MM.1S (cell line): ENCODE measurements at regions not wholly inside any gene's neighbourhood (a gene's known extent, or its start where the extent isn't known, plus 50 kb on each side); places are given as distances from the start of the nearest gene placed in this dataset.

ENCODE experiments used
- DNase-seq: peaks from one replicate; pipeline ENCODE4 v3.0.0-alpha.2; 2015
- H2AFZ ChIP-seq: fragments of 300-600 bp; sonication (generic); 2 replicates; pipeline ENCODE4 v1.6.0; 2016; ENCODE audit warnings: antibody characterized with exemption, low read length
- H3F3A ChIP-seq: fragments of 300-600 bp; sonication (generic); 2 replicates; pipeline ENCODE4 v1.6.1; 2016; ENCODE audit warnings: mild to moderate bottlenecking, antibody characterized with exemption, low read length, moderate library complexity, mixed read lengths; ENCODE audit not compliant: insufficient read depth
- H3K27ac ChIP-seq: fragments of 300-600 bp; sonication (generic); 2 replicates; pipeline ENCODE4 v1.5.1; 2016; ENCODE audit warnings: mild to moderate bottlenecking, low read length
- H3K27me3 ChIP-seq: fragments of 300-600 bp; sonication (generic); replicated peaks from 2 replicates; pipeline ENCODE4 v1.6.0; 2016; ENCODE audit warnings: low read length; ENCODE audit not compliant: insufficient read depth
- H3K36me3 ChIP-seq: fragments of 300-600 bp; sonication (generic); replicated peaks from 2 replicates; pipeline ENCODE4 v1.6.1; 2016; ENCODE audit warnings: mild to moderate bottlenecking, low read length, mixed read lengths; ENCODE audit not compliant: insufficient read depth
- H3K4me1 ChIP-seq: fragments of 300-600 bp; sonication (generic); 2 replicates; pipeline ENCODE4 v1.6.1; 2016; ENCODE audit warnings: low read length, mixed read lengths
- H3K4me2 ChIP-seq: fragments of 300-600 bp; sonication (generic); 2 replicates; pipeline ENCODE4 v1.6.0; 2016; ENCODE audit warnings: low read depth, low read length
- H3K4me3 ChIP-seq: fragments of 300-600 bp; sonication (generic); 2 replicates; pipeline ENCODE4 v1.5.1; 2016; ENCODE audit warnings: low read length, mixed read lengths
- H3K79me2 ChIP-seq: fragments of 300-600 bp; sonication (generic); 2 replicates; pipeline ENCODE4 v1.6.1; 2016; ENCODE audit warnings: mixed run types, low read length, mixed read lengths
- H3K9ac ChIP-seq: fragments of 300-600 bp; sonication (generic); 2 replicates; pipeline ENCODE4 v1.6.1; 2016; ENCODE audit warnings: low read length, mixed read lengths
- H3K9me2 ChIP-seq: fragments of 300-600 bp; sonication (generic); replicated peaks from 2 replicates; pipeline ENCODE4 v1.6.1; 2016; ENCODE audit warnings: mild to moderate bottlenecking, low read length, mixed read lengths; ENCODE audit not compliant: insufficient read depth
- H3K9me3 ChIP-seq: fragments of 300-600 bp; sonication (generic); replicated peaks from 2 replicates; pipeline ENCODE4 v1.6.1; 2016; ENCODE audit warnings: mild to moderate bottlenecking, low read length, mixed read lengths; ENCODE audit not compliant: insufficient read depth
- H4K20me1 ChIP-seq: fragments of 300-600 bp; sonication (generic); 2 replicates; pipeline ENCODE4 v1.6.1; 2016; ENCODE audit warnings: mild to moderate bottlenecking, low read length, moderate library complexity, mixed read lengths; ENCODE audit not compliant: insufficient read depth
- CTCF ChIP-seq: fragments of 300-600 bp; sonication (generic); IDR thresholded peaks from 2 replicates; pipeline ENCODE4 v1.5.1; 2016; ENCODE audit warnings: antibody characterized with exemption, low read length, mixed read lengths
- EZH2 ChIP-seq: fragments of 300-600 bp; sonication (generic); optimal IDR thresholded peaks from 2 replicates; pipeline ENCODE3; 2017; ENCODE audit warnings: low read depth, mild to moderate bottlenecking, antibody characterized with exemption, low read length, mixed read lengths
- EZH2phosphoT487 ChIP-seq: fragments of 300-600 bp; sonication (generic); IDR thresholded peaks from 2 replicates; pipeline ENCODE4 v1.6.1; 2018; ENCODE audit warnings: antibody characterized with exemption, low read length

DNA sequence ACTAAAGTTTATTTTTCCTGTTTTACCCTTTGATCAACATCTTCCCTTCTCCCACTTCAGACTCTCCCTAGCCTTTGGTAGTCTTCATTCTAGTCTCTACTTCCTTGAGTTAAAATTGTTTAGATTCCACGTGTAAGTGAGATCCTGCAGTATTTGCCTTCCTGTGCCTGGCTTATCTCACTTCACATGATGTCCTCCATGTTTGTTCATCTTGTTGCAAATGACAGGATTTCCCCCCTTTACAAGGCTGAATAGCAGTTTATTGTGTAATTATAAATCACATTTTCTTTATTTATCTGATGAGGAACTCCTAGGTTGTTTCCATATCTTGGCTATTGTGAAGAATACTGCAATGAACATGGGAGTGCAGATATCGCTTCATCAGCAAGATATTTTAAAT lies 461.7 kb downstream of the CHSY3 start:
- H3K4me2 ChIP-seq, result no peak overlapping the region
- H2AFZ ChIP-seq, result no peak overlapping the region
- no peak for DNase-seq
- H3K79me2 ChIP-seq, result no peaks in the 10 kb centered on the region
- H3K36me3 ChIP-seq, result no peaks in the 10 kb centered on the region
- no peak overlapping the region for H3K4me3 ChIP-seq
- TF ChIP-seq CTCF, result no peak
- H3K27ac ChIP-seq, result no peak overlapping the region
- no peaks in the 10 kb centered on the region for H3K9me3 ChIP-seq
- no peaks in the 10 kb centered on the region for H3K27me3 ChIP-seq
- no peaks in the 10 kb centered on the region for H3K9me2 ChIP-seq
- H3K9ac ChIP-seq, result no peak overlapping the region
- no peaks in the 10 kb centered on the region for H4K20me1 ChIP-seq
- H3K4me1 ChIP-seq, result no peaks in the 10 kb centered on the region
- no peaks in the 10 kb centered on the region for H3F3A ChIP-seq

- Histone ChIP-seq H3F3A (no peaks in the 10 kb centered on the region), H3K27ac (no peak overlapping the region), H3K9me2 (no peaks in the 10 kb centered on the region), H3K4me3 (no peak overlapping the region), H3K79me2 (no peaks in the 10 kb centered on the region), H3K9me3 (no peaks in the 10 kb centered on the region), H3K27me3 (no peaks in the 10 kb centered on the region), H3K4me2 (no peak overlapping the region), H2AFZ (no peak overlapping the region), H3K9ac (no peak overlapping the region), H4K20me1 (no peaks in the 10 kb centered on the region), H3K4me1 (no peaks in the 10 kb centered on the region), H3K36me3 (no peaks in the 10 kb centered on the region)
- TF ChIP-seq EZH2, result no peak
- TF ChIP-seq CTCF, result no peak
- TF ChIP-seq EZH2phosphoT487, result no peak
- no peak for DNase-seq
Observed at GRCh38 chr5:130350131-130350530, 445.9 kb downstream of the CHSY3 start.

DNA sequence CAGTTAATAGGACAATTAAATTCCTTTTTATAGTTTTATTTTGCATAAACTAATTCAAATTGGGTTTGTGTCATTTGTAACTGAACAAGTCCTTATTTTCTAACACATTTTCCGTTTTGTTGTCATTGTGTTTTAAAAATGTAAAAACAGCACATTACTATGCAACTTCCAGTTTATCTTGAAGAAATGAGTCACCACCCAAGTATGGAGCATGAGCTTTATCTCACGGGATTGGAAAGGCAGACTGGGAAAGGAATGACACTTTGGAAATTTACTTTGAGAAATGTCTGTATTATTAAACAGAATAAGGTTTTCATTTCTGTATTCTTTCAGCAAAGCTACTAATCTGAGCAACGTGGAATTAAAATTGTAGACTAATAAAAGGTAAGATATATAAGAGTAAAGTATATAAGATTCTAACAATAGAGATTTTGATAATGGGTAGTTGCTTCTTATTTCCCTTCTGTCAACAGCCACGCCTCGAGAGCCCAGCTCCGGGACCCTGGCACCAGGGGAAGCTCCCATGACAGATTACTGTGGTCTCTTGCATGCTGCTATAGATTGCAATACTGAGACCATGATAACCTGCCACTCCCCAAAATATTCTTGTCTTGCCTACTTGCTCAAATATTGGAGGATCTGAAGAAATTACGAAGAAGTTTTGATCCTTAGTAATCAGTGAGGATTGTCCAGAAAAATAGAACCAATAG lies 433.1 kb downstream of the CHSY3 start:
- Histone ChIP-seq H3F3A (no peaks in the 10 kb centered on the region), H3K9ac (no peak overlapping the region), H3K4me2 (no peak overlapping the region), H3K9me3 (no peaks in the 10 kb centered on the region), H4K20me1 (no peaks in the 10 kb centered on the region), H2AFZ (no peak overlapping the region), H3K79me2 (no peaks in the 10 kb centered on the region), H3K4me3 (no peak overlapping the region), H3K36me3 (no peaks in the 10 kb centered on the region), H3K27me3 (no peaks in the 10 kb centered on the region), H3K27ac (no peak overlapping the region), H3K9me2 (no peaks in the 10 kb centered on the region), H3K4me1 (no peaks in the 10 kb centered on the region)
- TF ChIP-seq EZH2phosphoT487, result no peak
- TF ChIP-seq CTCF, result no peak
- TF ChIP-seq EZH2, result no peak
- DNase-seq, result no peak
